Pons (tissue), 1 donor: ENCODE measurements at regions not wholly inside any gene's neighbourhood (a gene's known extent, or its start where the extent isn't known, plus 50 kb on each side); places are given as distances from the start of the nearest gene placed in this dataset.

ENCODE experiments used
- DNase-seq: peaks from one replicate; pipeline ENCODE4 v3.0.0-alpha.2; 2016; ENCODE audit warnings: low spot score

DNA sequence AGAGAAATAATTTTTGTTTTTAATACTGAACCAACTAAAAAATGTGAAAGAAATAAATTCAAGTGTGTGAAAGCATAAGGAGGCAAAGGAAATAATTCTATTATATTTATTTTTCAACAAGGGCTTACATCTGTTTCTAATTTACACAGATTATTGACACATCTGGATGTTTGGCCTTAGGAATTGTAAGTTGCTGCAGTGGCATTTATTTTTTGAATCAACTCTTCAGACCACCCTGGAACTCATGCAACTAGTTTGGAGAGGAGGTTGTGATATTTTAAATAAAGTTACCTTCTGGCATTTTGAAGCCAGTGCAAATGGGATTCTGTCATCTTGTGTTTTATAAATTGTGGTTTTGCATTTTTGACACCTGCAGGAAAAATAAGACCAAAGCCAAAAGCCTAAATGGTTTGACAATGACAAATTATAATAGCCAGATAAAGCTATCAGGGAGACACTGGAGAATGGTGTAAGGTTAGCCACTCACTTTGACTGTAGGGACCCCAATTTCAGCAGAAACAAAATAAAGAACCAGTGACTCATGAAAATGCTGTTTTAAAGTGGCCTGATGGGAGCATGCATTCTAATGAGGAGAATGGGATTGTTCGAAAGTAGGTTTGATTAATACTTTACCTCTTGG, 192.9 kb downstream of the KLF5 start:
- DNase-seq: no peak

DNA sequence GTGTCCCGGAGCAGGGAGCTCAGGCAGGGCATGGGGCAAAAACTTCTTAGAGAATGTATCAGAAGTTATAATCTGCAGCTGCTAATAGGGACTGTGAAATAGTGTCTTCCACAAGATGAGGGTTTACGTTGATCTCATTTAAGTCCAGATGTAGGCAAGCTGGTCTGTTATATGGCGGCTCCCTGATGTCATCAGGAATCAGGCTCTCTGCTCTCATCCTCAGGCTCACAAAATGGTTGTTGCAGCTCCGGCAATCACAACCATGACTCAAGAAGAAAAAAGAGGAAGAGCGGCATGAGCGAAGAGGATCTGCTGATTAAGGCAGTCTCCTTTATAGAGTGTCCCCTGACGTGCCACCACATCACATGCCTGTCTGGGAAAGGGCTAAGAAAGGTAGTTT, 191.3 kb downstream of the KLF5 start:
- DNase-seq: no peak

DNA sequence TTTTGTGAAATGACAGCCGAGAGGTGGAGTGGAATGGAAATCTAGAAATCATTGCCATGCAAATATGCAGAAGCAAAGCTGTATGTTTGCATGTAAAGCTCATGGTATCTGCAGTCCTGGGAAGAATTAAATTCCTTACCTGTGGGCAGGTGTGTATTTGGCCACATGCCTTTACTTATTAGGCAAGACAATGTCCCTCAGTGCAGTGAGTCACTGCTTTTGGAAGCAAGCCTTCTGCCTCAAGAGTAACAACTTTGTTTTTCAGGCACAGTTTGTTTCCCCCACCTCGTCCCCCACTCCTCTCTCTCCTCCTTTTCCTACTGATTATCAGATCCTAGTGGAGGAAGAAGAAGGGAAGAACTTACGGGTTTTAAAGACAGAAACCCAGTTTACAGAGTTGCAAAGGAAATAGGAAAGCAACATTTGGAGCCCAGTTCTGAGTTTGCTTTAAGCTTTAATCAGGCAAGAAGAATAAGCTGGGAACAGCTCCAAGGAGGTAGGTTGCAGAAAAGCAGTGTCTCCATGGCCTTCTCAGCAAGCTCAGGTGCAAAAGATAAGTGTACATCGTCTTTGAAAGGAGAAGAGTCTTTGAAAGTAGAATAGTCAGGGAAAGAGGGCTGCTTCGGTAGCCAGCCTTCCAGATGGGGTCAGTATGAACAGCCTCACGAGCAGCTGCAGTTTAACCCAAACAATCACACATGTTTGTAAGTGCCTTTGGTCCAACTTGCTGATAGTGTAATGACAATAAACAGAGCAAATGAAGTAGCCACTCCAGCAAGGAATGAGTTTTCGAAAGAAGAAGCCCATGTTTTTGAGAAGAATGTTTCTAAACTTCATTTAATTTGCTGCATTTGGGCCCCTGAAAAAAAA, 190.1 kb downstream of the KLF5 start:
- no peak for DNase-seq

DNA sequence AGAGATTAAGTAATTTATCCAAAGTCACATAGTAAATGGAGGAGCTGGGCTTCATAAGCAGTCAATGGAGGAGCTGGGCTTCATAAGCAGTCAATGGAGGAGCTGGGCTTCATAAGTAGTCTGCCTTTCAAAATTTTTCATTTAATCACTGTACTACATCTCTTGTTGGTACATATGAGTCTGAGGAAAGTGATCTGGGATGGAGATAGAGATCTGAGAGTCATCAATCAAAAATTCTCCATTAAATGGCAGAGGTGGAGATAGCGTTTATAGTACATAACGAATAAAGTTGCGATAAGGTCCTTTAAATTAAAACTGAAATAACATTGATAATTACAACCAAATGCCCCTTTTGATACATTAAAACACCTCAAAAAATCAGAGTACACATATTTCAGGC, 189.3 kb downstream of the KLF5 start:
- no peak for DNase-seq

DNA sequence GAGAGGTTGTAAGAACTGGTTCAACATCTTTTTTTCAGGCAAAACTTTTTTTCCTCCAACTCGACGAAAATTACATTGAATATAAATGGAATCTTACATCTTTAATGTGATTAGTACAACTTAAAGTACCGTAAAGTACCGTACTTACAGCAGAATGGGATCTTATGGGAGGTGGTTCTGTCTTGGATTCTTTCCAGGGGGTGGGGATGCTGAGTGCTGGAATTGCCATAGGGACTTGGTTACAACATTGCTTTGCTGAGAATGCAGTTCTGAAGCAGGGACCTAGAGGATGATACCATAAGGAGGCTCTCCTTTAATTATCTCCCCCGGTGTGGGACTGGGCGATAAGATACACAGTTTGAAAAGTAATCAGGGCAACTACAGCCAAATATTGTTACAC, 186.4 kb downstream of the KLF5 start:
- no peak for DNase-seq

DNA sequence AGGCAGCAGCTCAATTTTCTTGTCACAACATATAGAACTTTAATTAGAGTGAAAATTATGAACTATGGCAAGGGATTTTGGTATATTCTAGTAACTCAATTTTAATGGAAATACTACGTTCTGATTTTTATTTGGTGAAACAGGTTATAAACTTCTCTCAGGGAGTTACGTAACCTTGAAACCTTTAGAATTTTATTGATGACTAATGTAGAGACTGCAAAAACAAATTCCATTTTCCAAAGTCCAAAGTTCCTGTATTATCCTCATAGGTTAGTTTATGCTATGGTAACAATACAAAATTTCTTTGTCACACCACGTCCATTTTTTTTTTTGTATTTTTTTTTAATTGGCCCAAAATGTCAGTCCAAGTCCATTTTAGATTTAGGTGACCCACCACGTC, 185.7 kb downstream of the KLF5 start:
- DNase-seq: no peak

DNA sequence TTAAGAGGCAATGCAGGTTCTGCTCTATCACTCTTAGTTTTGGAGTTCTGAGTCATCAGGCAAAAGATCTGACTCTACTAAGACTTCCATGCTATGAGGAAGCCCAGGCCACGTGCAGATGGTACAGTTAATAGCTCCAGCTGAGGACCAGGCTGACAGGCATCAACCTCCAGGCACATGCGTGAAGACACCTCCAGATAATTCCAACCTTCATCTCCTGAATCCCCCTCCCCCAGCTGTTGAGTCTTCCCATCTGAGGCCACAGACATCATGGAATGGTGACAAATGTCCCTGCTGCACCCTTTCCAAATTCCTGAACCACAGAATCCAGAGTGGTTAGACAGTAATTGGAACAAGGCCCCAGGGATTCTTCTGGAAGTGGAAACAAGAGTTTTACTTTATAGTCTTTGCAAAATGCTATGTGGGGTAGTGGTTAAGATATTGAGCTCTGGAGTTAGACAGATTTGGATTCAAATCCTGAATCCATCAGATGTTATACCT, 183.8 kb downstream of the KLF5 start:
- no peak for DNase-seq

DNA sequence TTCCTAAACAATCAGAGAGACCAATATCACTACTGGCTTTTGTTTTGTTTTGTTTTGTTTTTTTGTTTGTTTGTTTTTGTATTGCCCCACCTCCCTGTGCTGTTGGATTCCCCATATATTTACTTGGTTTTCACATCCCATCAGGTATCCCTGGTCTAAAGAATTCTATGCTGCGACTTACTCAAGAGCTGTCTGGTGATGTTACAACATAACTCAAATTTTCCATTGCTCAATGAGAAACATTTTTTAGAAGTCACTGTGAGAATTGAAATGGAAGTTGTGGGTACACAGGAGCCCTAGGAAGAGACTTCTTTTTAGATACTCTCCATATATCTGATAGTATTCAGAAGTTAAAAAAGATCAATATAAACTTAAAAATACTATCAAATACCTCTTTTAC, 181.4 kb downstream of the KLF5 start:
- no peak for DNase-seq

DNA sequence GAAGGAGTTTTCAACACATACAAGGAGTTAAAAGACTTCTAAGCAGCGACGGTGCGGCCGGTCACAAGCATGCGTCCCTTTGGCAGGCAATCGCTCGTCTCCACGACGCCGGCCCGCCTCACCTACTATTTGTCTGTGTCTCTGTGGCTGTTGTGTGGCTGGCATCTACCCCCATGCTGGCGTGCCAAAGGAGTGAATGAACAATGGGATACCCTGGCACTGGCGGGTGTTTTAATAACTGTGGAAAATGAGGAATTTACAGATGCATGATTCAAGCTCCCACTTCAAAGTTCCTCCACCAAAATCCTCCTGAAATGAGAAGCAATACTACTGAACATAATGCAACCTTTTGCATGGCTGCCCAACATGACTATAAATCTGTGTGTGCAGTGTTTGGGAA, 176.6 kb downstream of the KLF5 start:
- no peak for DNase-seq

DNA sequence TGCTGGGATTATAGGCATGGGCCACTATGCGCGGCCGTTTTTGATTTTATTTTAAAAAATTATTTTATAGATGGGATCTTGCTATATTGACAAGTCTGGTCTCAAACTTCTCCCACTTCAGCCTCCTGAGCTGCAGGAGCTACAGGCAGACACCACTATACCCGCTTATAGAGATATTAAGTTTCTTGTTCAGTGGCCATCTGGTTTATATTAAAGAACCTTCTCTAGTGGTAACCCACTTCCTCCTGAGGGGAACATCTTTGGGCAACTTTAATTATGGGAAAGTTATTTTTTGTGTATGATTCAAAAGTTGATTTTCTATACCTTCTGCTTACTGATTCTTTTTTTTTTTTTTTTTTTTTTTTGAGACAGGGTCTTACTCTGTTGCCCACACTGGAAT, 172.7 kb downstream of the KLF5 start:
- no peak for DNase-seq

DNA sequence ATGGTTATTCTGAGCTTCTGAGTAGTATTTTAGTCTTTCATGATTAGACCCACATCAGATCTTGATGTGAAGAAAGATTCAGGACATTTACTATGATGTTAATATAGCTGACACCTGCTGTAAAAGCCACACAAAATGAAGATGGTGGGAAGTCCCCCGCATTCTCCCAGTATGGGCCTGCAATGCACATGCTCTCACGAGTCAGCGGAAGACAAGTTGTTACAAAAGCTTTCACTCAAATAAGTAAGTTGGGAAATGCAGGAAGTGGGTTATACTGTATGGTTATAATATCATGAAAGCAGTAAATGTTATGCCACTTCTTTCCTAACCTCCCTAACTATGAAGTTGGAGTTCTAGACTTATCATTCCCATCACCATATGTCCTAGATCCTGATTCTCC, 171.9 kb downstream of the KLF5 start:
- no peak for DNase-seq

DNA sequence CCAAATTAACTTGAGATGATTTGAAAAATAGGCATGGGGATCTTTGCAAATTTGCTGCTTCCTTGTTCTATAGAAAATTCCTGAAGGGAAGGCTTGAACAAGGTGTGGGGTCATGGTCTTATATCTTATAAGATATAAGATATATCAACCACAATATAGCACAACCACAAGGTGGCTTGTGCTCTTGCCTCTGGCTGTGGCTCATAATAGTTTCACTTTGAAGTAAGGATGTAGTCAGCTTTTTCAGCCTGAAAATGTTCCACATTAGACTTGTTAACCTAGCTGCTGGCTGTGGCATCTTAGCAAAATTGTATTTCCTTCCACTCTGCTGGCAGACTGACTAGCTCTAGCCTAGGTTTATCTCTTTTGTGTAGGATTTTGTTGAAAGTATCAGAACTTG, 169.7 kb downstream of the KLF5 start:
- DNase-seq: no peak

DNA sequence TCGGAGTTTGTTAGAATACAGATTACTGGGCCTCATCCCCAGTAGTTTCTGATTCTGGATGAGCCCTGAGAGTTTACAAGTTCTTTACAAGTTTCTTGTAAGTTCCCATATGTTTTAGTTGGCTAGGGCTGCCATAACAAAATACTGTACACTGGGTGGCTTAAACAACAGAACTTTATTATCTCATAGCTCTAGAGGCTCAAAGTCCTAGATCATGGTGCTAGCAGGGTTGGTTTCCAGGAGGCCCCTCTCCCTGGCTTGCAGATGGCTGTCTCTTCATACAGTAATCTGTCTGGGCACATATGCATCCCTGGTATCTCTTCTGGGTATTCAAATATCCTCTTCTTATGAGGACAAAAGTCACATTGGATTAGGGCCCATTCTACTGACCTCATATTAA, 167.2 kb downstream of the KLF5 start:
- no peak for DNase-seq

DNA sequence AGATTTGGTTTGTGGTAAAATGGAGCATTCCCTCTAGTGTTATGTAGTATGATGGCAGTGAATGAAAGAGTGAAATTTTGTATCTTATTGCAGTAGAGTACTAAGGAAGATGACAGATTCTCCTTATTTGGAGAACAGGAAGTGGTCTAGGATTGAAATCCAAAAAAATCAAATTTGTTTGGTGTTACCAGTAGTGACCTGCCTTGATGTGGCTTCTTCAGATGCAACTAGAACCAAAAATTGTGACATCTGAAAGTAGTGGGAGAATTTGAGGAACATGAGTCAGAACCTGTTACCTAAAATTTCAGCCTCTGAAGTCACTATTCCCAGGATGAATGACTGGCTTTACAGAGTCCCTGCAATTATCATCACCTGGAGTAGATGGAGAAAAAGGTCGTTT, 165.9 kb downstream of the KLF5 start:
- no peak for DNase-seq

DNA sequence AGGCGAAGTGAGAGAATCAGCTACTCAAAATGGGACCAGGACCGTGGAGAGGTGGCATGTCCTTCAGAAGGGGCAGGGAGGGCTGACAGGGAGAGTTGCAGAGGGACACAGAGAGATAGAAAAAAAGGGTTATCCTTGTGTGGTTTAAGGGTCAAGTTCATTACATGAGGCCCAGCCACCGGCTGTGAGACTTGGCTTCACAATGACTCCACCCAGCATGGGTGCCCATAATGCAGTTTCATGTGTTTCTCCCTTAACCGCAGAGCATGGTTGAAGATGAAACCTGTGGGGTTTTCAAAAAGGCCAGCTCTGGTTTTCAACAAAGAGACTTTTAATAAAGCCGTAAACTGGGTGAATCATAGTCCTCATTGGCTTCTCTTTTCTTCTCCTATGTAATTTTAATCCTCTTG, 164.6 kb downstream of the KLF5 start:
- no peak for DNase-seq

DNA sequence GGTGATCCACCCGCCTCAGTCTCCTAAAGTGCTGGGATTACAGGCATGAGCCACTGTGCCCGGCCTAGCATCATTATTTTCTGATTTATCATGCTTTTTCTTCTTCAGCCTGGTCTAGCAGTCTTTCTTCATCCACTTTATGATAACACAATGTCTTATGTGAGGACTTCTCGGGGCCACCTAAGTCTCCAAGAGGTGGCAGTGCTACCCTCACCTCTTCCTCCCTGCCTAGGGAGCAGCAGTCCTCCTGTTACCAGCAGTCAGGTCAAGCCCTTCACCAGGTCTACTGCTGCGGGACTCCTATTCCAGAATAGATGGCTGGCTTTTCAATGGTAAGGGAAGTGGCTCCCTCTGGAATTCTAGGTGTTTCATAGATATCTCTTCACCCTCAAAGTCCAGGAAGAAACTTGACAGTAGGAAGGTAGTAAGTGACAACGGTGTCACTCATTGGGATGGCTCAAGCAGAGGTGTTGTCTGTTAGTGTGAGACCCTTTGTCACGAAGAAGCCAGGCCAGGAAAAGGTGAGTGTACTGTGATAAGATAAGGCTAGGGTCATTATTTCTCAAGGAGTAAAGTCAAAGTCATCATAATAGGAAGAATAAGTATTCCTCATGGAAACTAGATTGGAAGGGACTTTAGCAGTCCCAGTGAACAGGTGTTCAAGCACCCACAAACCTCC, 164.0 kb downstream of the KLF5 start:
- no peak for DNase-seq

DNA sequence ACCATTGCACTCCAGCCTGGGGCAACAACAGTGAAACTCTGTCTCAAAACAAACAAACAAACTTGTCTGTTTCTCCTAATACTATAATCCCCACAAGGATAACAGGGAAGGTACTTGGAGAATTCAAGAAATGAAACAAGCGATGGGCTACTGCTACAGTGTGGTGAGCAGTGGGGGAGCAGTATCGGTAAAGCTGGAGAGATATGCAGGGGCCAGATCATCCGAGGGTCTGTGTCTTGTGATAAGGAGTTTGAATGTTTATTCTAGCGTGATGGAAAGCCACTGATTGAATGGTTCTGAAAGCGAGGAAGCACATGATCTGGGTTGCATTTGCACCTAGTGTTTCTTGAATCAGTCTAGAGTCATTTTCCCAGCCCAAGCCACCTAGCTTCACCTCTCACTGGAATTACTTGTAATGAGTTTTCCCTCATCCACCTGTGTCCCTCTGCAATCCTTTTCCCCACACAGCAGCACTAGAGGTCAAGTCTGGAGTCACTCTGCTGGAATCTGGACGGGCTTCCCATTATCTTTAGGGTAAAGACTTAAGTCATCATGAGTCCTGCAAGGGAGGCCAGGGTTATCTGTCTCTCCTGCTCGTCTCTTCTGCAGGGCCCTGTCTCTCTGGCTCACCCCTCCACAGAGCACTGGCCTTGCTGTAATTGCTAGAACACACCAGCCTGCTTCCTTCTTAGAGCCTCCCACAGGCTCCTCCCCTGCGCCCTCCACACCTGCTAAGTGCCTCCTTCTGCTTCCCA, 162.3 kb downstream of the KLF5 start:
- no peak for DNase-seq

DNA sequence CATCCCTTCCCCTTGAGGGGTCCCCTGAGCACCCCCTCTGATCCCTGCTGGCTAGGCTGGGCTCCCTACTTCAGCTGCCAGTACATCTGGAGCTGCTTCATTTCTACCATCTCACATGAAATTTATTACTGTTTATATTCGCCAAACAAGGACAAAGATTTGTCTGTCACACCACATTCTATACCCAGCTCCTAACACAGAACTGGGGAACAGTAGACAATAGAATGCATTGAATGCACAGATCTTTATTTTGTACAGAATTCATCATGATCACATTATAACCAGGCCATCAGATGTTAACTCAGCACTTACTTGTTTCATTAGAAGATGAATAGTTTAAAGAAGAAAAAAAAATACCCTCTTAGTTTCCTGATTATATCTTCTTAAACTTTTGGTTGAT, 159.4 kb downstream of the KLF5 start:
- DNase-seq: no peak

DNA sequence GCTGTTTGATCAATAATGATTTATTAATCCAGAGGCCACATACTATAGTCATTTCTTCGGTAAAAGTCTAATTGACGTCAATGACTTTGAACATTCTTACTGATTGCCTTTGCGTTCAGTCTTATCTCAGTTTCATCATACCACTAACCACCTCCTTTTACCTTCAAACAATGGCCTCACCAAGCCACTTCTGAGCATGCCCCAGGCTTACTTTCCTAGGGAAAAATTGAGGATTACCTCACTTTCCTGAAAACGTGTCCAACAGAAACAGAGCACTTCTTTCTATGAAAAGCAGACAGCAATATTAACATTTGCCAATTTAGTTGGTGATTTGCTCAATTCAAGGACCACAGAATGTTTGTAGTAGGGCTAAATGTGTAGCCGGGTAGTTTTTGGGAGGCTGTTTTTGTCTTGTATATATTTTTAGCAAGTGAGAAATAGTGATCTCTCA, 157.6 kb downstream of the KLF5 start:
- DNase-seq: no peak

DNA sequence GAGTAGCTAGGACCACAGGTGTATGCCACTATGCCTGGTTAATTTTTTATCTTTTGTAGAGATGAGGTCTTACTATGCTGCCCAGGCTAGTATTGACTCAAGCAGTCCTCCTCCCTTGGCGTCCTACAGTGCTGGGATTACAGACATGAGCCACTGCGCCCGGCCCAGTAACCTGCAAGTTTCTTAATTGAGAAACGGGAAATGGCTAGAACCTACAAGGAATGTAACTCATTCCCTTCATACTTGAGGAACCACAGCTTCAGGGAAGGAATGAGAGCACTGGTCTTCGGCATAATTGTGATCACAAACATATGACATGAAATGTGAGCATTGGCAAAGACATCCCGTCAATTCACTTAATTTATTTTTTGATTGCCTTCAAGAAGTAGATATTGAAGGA, 157.0 kb downstream of the KLF5 start:
- no peak for DNase-seq

DNA sequence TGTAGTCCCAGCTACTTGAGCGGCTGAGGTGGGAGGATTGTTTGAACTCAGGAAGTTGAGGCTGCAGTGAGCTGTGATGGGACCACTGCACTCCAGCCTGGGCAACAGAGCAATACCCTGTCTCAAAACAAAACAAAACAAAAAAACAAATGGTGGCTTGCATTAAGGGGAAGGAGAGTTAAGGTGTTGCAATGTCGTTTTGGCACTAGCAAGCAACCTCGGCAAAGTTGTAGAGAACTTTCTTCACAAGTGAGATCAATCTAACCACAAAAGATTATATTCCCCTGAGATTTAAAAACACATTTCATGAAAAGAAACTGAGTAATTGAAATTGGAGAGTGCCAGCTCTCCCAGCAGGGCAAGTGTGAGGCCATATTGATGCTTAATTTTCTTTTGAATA, 153.7 kb downstream of the KLF5 start:
- DNase-seq: no peak

DNA sequence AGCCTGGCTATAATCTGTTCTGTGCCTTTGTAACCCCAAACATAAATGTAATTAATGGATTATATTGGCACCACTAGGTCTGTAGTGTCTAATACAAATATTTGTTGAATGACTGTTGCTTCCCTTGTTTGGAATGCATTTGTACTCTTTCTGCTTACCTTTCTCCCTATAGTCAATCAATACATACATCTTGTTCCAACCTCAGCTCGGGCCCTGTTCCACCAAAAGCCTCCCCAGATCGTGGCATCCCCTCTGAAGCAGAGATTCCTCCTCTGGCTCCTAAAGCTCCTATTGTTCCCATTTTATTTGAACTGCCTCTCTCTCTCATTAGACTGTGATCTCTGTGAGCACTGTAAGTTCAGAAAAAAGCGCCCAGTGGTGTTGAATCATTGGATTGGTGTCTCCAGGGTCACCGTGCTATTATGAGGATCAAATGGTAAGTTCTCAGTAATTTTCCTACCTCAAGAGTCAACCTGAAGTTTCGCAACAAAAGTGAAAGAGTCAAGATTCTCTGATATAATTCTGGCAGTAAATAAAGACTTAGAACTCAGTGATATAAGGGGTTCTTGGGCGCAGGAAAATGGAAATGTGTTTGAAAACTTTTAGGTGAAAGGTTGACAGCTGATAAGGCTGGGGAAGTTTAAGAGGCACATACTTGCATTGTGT, 151.5 kb downstream of the KLF5 start:
- DNase-seq: no peak
